HG02884 (cell line): ENCODE measurements at regions not wholly inside any gene's neighbourhood (a gene's known extent, or its start where the extent isn't known, plus 50 kb on each side); places are given as distances from the start of the nearest gene placed in this dataset.
"Not testable (repeated sequence)": the region's sequence is repeated elsewhere in the genome, so short reads cannot be mapped to it uniquely, and the experiment has no call there.

ENCODE experiments used
- ATAC-seq: cut with Tn5 transposase; IDR thresholded peaks from one replicate; pipeline ENCODE4 v1.9.1; 2021; ENCODE audit warnings: mild to moderate bottlenecking, moderate library complexity; ENCODE audit not compliant: unreplicated experiment

GRCh38 chr3:177793451-177793850, 596.2 kb upstream of the TBL1XR1 start:
- ATAC-seq = no peak

GRCh38 chr3:177795216-177795615, 597.9 kb upstream of the TBL1XR1 start:
- ATAC-seq = no peak

GRCh38 chr3:177795859-177796258, 598.6 kb upstream of the TBL1XR1 start:
- ATAC-seq = no peak

- ATAC-seq = not testable (repeated sequence)
Measured at GRCh38 chr3:177800147-177800546, 602.9 kb upstream of the TBL1XR1 start.

GRCh38 chr3:177800561-177800960, 603.3 kb upstream of the TBL1XR1 start:
- no peak for ATAC-seq

- ATAC-seq = no peak
Measured at GRCh38 chr3:177802151-177802900, 605.0 kb upstream of the TBL1XR1 start.

GRCh38 chr3:177803500-177803899, 606.2 kb upstream of the TBL1XR1 start:
- ATAC-seq = no peak

GRCh38 chr3:177804032-177804431, 606.8 kb upstream of the TBL1XR1 start:
- no peak for ATAC-seq

- ATAC-seq = no peak
Measured at GRCh38 chr3:177804646-177805045, 607.4 kb upstream of the TBL1XR1 start.

GRCh38 chr3:177807150-177807875, 610.0 kb upstream of the TBL1XR1 start:
- no peak for ATAC-seq

- ATAC-seq = not testable (repeated sequence)
Measured at GRCh38 chr3:177808928-177809478, 611.7 kb upstream of the TBL1XR1 start.

- no peak for ATAC-seq
Measured at GRCh38 chr3:177810162-177810623, 612.9 kb upstream of the TBL1XR1 start.

GRCh38 chr3:177811112-177811511, 613.8 kb upstream of the TBL1XR1 start:
- no peak for ATAC-seq

GRCh38 chr3:177811835-177812234, 614.6 kb upstream of the TBL1XR1 start:
- peak; percentile 36 for ATAC-seq

GRCh38 chr3:177812492-177812891, 615.2 kb upstream of the TBL1XR1 start:
- no peak for ATAC-seq

GRCh38 chr3:177813322-177813721, 616.0 kb upstream of the TBL1XR1 start:
- ATAC-seq = no peak

GRCh38 chr3:177816667-177817208, 619.5 kb upstream of the TBL1XR1 start:
- no peak for ATAC-seq

- ATAC-seq = no peak
Measured at GRCh38 chr3:177817751-177818150, 620.5 kb upstream of the TBL1XR1 start.

GRCh38 chr3:177818712-177819240, 621.5 kb upstream of the TBL1XR1 start:
- no peak for ATAC-seq

- ATAC-seq = peak; percentile 92
Measured at GRCh38 chr3:177820683-177821316, 623.5 kb upstream of the TBL1XR1 start.

- ATAC-seq = no peak
Measured at GRCh38 chr3:177822681-177823096, 625.4 kb upstream of the TBL1XR1 start.
